Natural killer cell treated with Interleukin-12 subunit alpha and Interleukin-12 subunit beta and Interleukin-15 and Interleukin-18, amount 100 ng/mL, for 72 hours (primary cell): ENCODE measurements at regions not wholly inside any gene's neighbourhood (a gene's known extent, or its start where the extent isn't known, plus 50 kb on each side); places are given as distances from the start of the nearest gene placed in this dataset.

ENCODE experiments used
- ATAC-seq, 2 donors: fragments of 150-1000 bp; cut with Tn5 transposase in 1 of 2; sonication (Bioruptor Pico), chemical (Tn5 transposase) in 1 of 2; 2 replicates each; pipeline ENCODE4 v1.10.0; 2021
- DNase-seq: peaks from one replicate; pipeline ENCODE4 v3.0.0; 2022; ENCODE audit warnings: low spot score
- H3K27ac Mint-ChIP-seq, 2 donors: 1 replicate in 1 of 2; 2 replicates in 1 of 2; pipeline ENCODE4 v1.8.0; 2022; ENCODE audit warnings: mixed read lengths in 2 of 2, mild to moderate bottlenecking in 1 of 2, moderate library complexity in 1 of 2
- H3K27me3 Mint-ChIP-seq, 2 donors: 1 replicate in 1 of 2; 2 replicates in 1 of 2; pipeline ENCODE4 v1.8.0; 2022; ENCODE audit warnings: mixed read lengths in 2 of 2
- H3K36me3 Mint-ChIP-seq: one replicate; pipeline ENCODE4 v1.8.0; 2022; ENCODE audit warnings: mixed read lengths
- H3K4me1 Mint-ChIP-seq, 2 donors: 1 replicate in 1 of 2; 2 replicates in 1 of 2; pipeline ENCODE4 v1.8.0; 2022; ENCODE audit warnings: low read depth in 2 of 2, mixed read lengths in 2 of 2, mild to moderate bottlenecking in 1 of 2
- H3K4me3 Mint-ChIP-seq: one replicate; pipeline ENCODE4 v1.8.0; 2022; ENCODE audit warnings: mixed read lengths
- H3K9me3 Mint-ChIP-seq: 2 replicates; pipeline ENCODE4 v1.8.0; 2022; ENCODE audit warnings: mixed read lengths

DNA sequence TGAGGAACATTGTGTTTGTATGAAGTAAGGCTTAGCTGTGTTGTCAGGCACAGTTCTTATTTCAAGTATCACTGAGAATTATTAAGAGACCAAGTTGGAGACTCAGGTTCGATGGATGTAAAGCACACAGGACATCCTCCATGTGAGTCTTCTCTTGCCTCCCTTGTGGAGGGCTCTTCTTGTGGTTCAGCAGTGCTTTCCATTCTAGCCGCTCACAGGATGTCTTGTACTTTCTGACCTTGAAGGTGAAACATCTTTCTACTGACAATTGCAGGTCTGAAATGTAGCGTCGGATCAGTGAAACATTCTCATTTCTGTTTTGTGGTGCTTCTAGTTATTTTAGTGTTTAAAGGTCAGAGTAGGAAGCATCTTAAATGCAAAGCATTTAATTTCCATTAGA, 154.6 kb downstream of the HIPK3 start:
- peaks cover 4 to 23% of the 10 kb centered on the region in 2 donors for H3K27me3 Mint-ChIP-seq
- H3K4me3 Mint-ChIP-seq, result no peak overlapping the region
- H3K36me3 Mint-ChIP-seq, result no peaks in the 10 kb centered on the region
- H3K27ac Mint-ChIP-seq, result no peak overlapping the region
- no peaks in the 10 kb centered on the region for H3K9me3 Mint-ChIP-seq
- no peaks in the 10 kb centered on the region for H3K4me1 Mint-ChIP-seq
- ATAC-seq, result no peak
- DNase-seq, result no peak

DNA sequence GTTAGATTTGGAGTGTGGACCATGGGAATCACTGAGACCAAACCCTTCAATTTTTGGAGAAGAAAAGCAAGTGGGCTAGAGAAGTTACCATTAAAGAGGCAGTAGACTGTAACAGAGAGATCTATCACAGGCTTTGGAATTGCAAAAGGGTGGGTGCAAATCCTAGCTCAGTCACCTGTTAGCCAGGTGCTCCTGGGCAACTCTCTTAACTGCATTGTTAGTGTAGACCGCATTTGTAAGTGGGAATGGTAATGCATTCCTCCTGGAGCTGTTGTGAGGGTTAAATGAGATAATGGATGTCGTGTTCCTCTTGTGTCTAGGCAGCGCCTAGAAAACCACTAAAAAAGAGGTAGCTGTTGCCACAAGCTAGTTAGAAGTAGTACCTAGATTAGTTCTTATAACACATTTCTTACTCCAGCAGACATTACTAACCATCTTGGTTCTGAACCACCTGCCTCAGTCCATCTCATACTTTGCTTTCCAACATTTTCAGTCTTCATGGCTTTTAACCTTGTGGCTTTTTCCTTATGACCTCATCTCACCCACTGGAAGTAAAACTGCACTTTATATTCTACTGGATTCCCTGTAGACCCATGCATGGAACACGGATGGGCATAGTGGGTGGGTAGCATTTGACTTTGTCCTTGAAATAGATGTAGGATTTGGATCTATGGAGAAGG, 153.0 kb downstream of the HIPK3 start:
- no peaks in the 10 kb centered on the region for H3K36me3 Mint-ChIP-seq
- ATAC-seq, result no peak

More for the DNA sequence above, 153.0 kb downstream of the HIPK3 start:
- no peak for DNase-seq
- no peaks in the 10 kb centered on the region for H3K9me3 Mint-ChIP-seq
- no peak overlapping the region for H3K4me3 Mint-ChIP-seq
- H3K4me1 Mint-ChIP-seq, result no peaks in the 10 kb centered on the region
- peaks cover 4 to 23% of the 10 kb centered on the region in 2 donors for H3K27me3 Mint-ChIP-seq
- H3K27ac Mint-ChIP-seq, result no peak overlapping the region
